GM18861 (cell line): ENCODE measurements at regions not wholly inside any gene's neighbourhood (a gene's known extent, or its start where the extent isn't known, plus 50 kb on each side); places are given as distances from the start of the nearest gene placed in this dataset.
A peak's percentile ranks its signal among the peaks of the same experiment; 100 is the strongest.
"Not testable (repeated sequence)": the region's sequence is repeated elsewhere in the genome, so short reads cannot be mapped to it uniquely, and the experiment has no call there.

ENCODE experiments used
- ATAC-seq: cut with Tn5 transposase; IDR thresholded peaks from one replicate; pipeline ENCODE4 v1.9.1; 2021; ENCODE audit not compliant: unreplicated experiment

GRCh38 chr7:113402482-113402881 lies 284.1 kb upstream of the SMIM30 start:
- ATAC-seq: no peak

- no peak for ATAC-seq
Observed at GRCh38 chr7:113402005-113402404, 283.7 kb upstream of the SMIM30 start.

GRCh38 chr7:113394856-113395255 lies 276.5 kb upstream of the SMIM30 start:
- ATAC-seq: no peak

- no peak for ATAC-seq
Observed at GRCh38 chr7:113392841-113393540, 274.6 kb upstream of the SMIM30 start.

- ATAC-seq: no peak
Observed at GRCh38 chr7:113392421-113392820, 274.1 kb upstream of the SMIM30 start.

GRCh38 chr7:113389112-113389646 lies 270.8 kb upstream of the SMIM30 start:
- ATAC-seq: no peak

- no peak for ATAC-seq
Observed at GRCh38 chr7:113383638-113384037, 265.3 kb upstream of the SMIM30 start.

- ATAC-seq: no peak
Observed at GRCh38 chr7:113379746-113380145, 261.4 kb upstream of the SMIM30 start.

GRCh38 chr7:113374955-113375354 lies 256.6 kb upstream of the SMIM30 start:
- no peak for ATAC-seq

GRCh38 chr7:113373863-113374262 lies 255.5 kb upstream of the SMIM30 start:
- ATAC-seq: no peak

- no peak for ATAC-seq
Observed at GRCh38 chr7:113371416-113372043, 253.2 kb upstream of the SMIM30 start.

GRCh38 chr7:113370910-113371309 lies 252.6 kb upstream of the SMIM30 start:
- no peak for ATAC-seq

- ATAC-seq: no peak
Observed at GRCh38 chr7:113368256-113368655, 249.9 kb upstream of the SMIM30 start.

- no peak for ATAC-seq
Observed at GRCh38 chr7:113367041-113367586, 248.8 kb upstream of the SMIM30 start.

GRCh38 chr7:113366122-113366521 lies 247.8 kb upstream of the SMIM30 start:
- ATAC-seq: no peak

- no peak for ATAC-seq
Observed at GRCh38 chr7:113349339-113349738, 231.0 kb upstream of the SMIM30 start.

- no peak for ATAC-seq
Observed at GRCh38 chr7:113339661-113340060, 221.3 kb upstream of the SMIM30 start.

- ATAC-seq: peak; percentile 90
Observed at GRCh38 chr7:113338071-113338696, 219.8 kb upstream of the SMIM30 start.

GRCh38 chr7:113336838-113337237 lies 218.5 kb upstream of the SMIM30 start:
- not testable (repeated sequence) for ATAC-seq

GRCh38 chr7:113331155-113331898 lies 213.0 kb upstream of the SMIM30 start:
- ATAC-seq: no peak

GRCh38 chr7:113321201-113321600 lies 202.8 kb upstream of the SMIM30 start:
- no peak for ATAC-seq
